ENCODE measurements at regions not wholly inside any gene's neighbourhood (a gene's known extent, or its start where the extent isn't known, plus 50 kb on each side); places are given as distances from the start of the nearest gene placed in this dataset.

DNA sequence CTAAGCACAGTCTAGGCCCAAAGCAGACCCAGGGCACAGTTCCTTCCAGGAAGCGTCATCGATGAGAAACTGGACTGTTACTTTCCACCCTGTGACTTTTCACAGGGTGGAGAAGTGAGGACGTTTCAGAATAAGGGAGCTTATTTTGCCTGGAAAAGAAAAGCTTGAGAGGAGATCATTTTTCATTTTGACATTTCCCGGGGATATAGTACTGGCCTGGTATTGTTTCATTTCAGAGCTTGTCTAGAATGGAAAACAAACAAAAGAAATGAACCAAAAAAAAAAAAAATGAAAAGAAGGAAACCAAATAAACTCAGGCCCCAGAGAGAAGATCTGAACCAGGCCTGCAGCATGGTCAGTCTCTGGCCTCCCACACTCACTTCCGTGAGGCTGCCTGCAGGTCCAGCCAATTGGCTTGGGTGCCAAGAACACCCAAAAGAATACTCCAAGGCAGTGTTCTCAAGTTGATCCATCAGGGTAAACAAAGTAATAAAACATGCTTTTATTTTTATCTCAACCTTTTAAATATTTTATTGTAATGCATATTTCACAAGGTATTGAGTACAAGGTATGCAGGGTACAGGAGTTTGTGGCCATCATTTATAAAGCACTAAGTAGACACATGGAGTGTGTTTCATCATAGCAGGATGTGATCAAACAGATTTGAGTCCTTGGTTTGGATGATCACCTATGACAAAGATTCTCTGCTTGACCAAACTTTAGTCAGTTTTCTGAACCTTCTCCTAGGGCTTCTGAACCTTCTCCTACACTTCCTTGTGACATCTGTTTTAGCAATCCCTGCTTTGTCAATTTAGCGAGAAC is 176.9 kb upstream of the GGTLC1 start:
- DNase-seq, result no peak

DNA sequence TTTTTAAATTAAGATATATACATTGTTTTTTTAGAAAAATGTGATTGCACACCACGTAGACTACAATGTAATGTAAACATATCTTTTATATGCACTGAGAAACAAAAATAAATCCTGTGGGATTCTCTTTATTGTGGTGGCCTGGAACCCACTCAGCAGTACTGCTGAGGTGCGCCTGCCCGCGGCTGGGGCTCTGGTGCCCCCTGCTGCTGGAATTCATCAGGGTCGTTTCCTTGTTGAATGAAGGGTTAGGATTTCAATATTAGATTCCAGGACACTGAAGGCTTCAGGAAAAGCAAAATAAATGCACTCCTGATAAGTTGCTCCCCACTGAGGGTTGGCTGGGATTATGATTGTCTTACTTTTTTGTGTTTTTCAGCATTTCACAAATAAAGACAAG is 175.8 kb upstream of the GGTLC1 start:
- DNase-seq, result no peak

DNA sequence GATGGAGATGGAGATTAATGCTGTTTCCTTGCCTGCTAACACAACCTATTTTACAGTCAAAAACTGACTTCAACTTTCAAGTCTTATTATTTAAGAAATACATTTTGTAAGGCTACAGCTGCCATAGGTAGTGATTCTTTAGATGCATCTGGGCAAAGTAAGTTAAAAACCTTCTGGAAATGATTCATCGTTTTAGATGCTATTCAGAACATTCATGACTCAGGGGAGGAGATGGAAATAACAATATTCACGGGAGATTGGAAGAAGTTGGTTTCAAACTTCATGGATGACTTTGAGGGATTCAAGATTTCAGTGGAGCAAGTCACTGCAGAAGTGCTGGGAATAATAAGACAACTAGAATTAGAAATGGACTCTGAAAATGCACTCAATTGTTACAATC is 174.9 kb upstream of the GGTLC1 start:
- DNase-seq, result no peak

DNA sequence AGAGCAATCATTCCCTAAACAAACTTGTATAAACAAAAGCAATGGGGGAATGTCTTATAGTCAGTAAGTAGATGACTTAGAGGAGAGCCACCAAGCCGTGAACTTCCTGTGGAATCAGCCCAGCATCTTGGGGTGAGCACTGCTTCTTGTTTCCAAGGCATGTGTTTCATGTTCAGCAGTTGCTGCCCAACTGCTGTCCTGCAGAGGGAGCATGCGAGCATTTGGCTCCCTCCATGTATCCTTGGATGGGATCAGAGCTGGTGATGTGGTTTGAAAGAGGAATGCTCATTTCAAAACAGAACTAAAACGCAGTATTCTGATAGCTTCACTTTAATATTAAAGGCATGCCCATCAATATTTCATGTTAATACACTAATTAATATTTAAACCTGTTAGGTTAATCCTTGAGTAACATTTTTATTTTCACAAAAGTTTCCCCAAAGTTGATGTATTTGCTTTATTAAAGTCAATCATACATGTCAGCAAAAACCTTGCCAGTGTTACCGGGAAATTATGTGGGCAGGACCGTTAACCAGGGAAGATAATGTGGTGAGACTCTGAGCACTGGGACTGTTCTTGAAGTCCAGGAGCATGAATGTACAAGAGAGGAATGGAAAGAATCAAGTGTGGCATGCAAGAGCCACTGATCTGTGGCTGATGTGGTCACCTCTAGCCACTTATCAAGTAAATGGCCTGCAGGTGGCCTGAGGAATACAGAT is 172.1 kb upstream of the GGTLC1 start:
- no peak for DNase-seq

DNA sequence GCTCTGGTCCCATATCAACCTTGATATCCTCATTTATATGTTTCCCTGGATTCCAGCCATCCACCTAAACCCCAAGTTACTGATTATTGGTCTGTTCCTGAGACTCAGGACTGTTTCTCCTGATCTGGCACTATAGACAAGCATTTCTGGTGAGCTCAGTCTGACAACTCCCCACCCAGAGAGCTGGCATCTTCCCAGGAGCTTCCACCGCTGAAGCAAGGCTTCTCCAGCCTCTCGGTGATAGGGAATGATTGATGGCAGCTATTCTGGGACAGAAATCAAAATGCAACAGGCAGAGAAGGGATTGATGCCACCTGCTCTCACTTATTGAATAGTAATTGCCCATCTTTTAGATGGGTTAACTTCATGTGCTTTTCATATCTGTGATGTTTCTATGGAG is 169.7 kb upstream of the GGTLC1 start:
- no peak for DNase-seq

DNA sequence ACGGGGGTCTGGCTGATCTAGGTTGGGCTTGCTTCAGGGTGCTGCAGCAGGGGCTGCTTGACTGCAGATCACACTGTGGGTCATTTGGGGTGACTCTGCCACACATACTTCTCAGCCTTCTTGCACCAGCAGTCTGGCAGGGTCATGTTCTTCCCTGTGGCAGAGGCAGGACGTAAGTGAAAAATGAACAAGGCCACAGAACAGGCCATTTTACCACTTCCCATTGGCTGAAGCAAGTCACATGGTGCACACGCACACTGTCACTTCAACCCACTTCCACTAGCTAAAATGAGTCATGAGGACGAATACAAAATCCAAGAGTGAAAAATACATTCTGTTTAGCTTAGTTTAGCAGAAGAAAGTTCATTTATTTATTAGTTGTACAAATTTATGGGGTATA is 168.6 kb upstream of the GGTLC1 start:
- DNase-seq, result no peak

DNA sequence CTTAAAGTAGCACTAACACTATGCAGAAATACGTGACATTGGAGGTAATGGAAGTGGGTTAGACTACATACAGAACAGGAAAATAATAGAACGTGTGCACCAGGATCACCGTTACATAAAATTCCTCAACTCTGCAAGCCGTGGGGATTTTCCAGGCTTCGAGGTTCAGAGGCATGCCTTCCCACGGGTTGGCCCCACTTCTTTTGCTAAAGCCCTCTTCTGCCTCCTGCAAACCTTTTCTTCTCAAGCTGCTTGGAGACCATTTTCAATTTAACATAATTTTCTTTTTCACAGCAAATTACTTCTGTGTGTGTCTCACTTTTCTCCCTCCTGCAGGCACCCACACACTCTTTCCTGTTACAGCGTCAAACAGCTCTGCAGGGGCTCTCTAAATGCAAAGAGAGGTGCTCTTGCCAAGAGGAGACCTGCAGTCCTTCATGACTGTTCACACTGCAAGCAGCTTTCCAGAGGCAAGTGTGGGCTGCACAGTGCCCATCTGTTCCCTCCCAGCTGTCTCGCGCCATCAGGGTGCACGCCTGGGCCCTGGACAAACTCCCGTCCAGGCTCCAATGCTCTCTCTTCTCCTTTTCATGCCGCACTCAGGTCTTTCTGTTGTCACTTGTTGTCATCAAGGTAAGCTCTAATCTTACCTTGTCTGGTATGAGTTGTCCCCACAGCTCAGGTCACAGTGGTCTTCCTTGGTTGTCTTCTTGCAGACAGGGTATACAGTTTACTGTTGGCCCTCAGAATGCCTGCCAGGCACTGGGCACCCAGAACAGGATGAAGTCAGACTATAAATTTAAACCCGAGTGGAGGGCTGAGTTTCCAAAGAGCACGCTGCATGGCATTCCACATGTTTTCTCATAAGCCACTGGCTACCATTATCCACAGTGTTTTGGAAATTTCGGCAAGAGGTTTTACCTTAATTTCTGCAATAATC is 164.8 kb upstream of the GGTLC1 start:
- DNase-seq, result no peak

DNA sequence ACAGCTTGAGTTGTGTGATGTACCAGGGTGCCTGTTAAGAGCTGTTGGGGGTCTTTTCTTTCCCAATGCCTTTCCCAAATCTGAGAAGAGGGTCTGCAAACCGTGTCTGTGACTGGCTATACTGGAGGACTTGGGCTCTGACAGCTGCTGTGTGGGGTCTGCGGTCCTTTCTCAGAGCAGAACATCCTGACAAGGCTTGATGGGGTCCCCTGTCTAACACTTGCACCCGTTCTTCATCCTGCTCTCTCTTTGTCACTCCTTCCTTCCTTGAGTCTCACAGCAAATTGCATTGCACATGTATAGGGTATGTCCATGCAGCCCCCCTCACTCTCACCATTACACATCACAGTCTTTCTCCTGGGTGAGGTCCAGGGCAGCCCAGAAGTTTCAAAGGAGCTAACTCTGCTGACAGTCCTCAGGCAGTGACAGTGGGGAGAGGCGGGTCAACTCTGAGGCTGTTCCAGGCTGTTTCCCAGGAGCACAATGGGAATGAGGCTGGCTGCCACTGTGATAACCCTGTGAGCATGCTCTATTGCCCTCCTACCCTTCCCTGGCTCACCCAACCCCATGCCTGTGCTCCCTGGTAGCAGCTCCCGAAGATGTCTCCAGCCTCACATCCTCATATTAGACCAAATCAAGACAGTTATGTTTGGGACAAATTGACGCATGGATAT is 163.2 kb upstream of the GGTLC1 start:
- DNase-seq, result no peak

DNA sequence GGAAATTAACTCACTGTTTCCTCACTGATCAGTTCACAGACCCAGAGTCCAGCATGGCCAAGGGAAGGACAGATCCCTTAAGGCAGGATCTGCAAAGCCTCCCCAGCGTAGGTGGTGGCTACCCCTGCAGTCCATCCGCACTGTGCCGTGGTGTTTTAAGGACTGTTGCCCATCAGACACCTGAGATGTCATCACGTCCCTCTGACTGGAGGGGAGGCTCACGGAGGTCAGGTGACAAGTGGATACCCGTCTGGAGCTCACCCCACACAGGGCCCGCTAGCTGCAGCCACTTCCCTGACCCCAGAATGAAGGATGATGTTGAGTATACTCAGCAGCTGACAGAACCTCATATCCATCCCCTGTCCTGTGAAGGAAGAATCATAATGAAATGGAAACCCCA is 161.8 kb upstream of the GGTLC1 start:
- DNase-seq, result no peak

DNA sequence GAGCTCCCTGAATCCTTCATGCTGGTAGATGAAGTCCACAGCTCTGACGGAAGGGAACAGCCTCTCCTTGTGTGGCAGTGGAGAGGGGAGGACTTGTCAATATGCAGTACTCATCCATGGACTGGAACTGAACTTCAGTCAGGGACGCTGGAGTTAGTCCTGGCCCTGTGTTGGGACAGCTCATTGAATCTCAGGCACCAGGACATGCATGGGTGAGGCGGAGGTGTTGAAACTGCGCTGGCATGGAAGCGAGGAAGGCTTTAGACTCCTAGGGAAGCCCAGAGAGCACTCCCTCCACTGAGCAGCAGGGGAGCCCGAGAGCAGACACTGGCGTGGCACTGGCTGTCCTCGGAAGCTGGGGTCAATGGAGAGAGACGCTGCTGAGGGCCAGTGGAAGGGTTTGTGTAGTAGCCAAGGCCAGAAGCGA is 161.3 kb upstream of the GGTLC1 start:
- DNase-seq, result no peak

DNA sequence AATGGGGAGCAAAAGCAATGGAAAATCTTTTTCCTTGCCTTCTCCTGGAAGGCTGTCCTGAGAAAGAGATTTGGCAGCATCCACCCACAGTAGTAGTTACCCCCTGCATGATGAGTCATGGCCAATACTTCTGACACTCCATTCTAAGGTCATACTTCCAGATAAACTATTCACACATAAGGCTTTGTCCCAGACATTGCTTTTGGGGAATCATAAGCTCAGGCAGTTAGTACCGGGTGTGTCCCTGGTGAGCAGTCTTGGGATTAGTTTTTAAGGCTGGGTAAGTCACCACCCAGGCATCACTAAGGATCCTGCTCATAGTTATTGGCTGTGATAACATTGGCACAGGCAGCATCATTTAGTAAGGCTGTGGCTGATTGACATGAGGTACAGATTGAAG is 160.6 kb upstream of the GGTLC1 start:
- DNase-seq, result no peak

DNA sequence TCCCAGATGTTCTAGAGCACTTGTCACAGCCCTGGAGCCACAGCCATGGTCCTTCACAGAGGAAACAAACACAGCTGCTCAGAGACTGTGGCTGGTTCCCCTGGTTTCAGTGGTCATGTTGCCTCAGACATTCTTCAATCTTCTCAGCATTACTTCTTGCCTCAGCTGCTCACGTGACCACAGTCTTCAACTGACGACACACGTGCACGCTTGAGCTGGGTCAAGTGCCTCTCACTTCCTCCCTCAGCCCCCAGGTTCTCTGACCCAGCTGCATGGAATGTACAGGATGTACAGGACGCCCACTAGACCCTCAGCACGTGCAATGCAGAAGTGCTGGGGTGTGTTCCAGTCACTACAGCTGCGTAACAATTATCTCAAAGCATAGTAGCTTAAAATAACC is 159.8 kb upstream of the GGTLC1 start:
- DNase-seq, result no peak

DNA sequence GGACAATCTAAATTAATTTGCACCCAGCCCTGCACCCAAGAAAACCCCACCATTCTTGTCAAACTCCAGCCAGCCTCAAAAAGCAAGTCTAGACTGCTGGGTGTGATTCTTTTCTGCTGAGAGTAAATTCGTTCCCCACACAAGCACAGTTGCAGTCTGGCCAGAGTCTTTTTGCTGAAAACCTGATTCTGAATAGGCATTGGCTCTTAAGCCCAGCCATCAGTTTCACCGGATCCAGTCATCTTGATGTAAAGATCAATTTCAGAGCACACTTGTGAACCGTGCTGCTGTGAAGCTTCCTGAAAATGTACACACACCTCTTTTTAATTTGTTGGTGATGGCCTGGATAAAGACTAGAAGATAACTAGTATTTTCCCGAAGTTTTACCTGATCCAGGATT is 159.4 kb upstream of the GGTLC1 start:
- no peak for DNase-seq

DNA sequence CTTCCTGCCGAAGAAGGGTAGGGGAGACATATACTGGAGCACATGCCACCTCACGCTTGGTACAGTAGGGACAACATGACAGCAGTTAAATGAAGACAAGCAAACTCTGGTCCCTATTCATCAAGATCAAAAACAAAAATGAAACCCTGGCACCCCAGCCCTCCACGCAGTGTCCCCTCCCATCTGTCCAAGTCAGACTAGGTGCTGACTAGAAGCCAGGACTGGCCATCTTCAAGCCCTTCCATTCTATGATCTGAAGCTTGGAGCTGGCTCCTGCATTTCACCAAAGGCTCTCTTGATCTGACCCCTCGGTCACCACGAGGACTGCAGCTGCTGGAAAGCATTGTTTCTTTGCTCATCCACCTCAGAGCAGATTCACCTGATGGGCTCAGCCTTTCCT is 158.9 kb upstream of the GGTLC1 start:
- no peak for DNase-seq

DNA sequence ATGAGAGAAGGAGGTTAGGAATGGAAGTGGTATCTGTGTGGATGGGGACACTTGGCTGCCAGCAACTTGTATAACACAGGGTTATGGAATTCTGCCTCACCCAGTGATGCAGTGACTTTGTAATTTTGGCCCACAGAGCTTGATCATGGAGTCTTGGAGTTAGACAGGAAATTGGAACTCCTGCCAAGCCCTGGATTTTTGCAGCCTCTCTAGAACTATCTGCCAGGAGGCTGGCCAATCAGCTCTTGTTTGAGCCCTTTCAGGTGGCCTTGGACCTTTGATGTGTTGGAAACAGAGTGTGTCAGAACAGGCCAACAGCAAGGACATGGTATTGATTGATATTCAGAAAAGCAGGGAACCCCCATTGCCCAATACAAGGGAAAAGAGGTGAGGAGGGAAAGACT is 157.7 kb upstream of the GGTLC1 start:
- DNase-seq, result no peak

DNA sequence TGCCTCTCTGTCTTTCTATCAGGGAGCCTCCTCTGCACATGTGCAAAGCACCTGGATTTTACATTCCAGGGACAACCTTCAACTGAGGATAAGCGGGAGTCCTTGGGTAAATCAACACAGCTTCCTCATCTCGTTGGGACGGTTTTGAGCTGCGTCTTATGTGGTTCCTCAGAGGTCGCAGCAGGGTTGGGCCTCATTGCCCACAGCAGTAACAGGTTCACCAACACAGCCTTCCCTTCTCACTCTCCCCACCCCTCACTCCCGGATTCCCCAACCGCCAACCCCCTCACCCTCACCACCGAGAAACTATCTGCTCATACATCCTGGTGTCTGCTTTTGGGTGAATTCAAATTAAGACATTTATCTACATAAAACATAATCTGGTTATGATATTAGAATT is 155.8 kb upstream of the GGTLC1 start:
- no peak for DNase-seq

DNA sequence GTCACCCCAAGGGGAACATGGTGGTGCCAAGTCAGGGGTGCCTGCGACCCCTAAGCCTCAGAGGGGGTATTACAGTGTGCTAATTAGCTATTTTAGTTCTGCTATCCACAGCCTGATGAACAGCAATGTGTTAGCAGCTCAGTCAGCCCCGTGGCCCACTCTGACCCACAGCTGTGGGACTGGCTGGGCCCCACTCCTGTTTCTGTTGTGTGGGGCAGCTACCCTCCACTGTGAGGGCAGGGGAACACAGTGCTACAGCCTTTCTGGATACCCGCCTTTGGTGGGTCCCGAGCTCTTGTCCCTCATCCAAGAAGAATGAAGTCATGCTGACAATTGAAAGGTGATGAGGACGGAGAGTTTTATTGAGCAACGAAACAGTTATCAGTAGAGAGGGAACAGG is 152.5 kb upstream of the GGTLC1 start:
- DNase-seq, result no peak

DNA sequence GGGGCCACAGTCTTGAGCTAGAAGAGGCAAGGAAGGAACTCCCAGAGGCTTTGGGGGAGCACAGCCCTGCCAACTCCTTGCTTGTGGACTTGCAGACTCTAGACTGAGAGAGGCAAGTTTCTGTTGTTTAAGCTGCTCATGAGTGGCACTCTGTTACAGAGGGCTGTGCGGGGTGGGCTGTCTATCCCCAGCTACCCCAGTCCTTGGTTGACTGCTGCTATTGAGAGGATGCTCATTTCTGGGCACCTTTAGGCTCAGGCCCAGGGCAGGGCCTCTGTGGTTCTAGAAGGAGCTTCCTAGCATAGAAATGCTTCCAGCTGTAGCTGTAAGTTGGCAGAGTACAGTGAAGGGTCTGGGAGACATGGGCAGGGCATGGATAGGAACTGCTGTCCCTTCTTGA is 151.3 kb upstream of the GGTLC1 start:
- no peak for DNase-seq

DNA sequence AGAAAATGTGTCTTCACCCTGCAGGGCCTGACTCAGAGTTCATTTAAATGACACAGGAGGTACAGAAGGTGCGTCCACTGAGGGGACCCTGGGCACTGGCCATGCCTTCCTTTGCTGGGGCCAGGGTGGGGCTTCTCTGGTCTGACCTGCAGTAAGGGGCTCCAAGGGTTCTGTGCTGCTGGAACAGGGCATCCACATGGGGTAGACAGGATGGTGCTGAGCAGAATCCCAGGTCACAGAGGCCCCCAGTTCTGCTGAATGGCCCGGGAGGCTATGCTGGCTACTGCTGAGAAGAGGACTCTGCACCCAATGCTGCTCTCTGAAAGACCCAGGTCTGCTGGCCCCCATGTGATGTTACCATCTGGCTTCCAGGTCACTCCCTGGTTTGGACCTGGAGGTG is 150.4 kb upstream of the GGTLC1 start:
- DNase-seq, result no peak

DNA sequence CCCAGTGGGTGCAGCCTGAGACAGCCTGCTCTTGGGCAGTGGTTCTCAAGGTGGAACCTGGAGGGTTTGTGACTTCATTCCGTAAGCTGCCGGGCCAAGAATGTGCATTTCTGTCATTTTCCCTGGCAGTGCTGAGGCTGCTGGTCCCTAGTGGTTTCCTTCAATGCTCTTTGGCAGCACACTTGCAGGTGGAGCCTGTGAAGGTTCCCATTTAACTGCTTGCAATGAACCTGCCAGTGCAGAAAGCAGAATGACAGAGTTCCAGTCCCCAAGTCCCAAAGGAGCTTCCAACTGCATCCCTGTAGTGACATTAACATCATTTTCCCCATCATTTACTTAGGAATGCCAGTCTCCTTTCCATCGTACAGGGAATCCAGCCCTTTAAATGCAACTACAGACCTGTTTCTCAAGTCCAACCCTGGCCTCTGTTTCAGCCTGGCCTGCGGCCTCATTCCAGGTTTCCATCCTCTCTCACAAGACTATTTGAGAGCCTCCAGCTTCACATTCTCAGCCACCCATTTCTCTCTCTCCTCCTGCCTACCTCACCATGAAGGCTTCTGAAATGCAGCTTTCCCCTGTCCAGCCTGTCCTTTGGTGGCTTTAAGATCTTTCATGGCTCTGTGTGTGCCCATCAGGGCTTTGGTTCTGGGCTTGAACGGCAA is 149.7 kb upstream of the GGTLC1 start:
- DNase-seq, result no peak

DNA sequence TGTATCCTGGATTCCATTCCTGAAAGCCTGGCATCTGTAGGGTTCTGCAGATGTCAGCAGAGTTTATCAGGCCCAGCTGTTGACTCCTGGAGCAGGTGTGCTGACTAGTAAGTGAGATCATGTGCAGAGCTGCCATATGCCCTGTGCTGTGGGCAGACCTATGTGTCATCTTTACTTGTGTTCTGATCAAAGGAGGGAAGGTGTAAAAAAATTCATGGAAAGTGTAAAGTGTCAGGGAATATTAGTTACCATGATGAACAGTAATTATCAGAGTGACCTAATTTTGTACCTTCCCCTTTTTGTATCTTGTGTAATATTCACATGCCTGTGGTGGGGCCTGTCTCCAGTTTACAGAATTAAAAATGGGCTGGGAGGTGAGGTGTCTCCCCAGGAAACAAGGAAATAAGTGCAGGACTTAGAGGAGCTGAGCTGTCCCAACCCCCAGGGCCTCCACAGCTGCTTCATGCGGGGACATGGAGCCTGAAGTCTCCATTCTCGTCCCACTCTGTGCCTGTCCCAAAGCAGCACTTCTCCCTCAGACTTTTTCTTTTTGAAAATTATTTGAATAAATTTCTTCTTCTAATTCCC is 148.2 kb upstream of the GGTLC1 start:
- no peak for DNase-seq

DNA sequence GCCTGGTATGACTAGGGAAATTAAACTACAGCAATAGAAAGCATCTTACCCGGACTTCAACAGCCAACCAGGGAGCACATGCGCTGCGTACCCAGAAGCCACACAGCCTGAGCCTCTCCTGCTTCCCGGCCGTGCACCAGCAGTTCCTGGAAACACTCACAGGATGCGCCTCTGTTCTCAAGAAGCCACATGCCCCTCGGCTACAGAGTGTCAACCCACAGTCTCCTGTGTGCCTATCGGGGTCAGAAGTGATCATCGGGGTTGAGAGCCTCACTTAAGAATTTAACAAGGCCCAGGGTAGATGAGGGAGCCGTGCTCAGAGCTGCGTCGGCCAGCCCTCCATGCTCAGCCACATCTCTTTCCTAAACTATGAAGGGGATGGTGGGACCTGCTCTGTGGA is 147.2 kb upstream of the GGTLC1 start:
- DNase-seq, result no peak

Data from central memory CD4-positive, alpha-beta T cell (primary cell).